DOHH2 (cell line): ENCODE measurements at regions not wholly inside any gene's neighbourhood (a gene's known extent, or its start where the extent isn't known, plus 50 kb on each side); places are given as distances from the start of the nearest gene placed in this dataset.

Source experiments
- CTCF ChIP-seq: fragments of 200-600 bp; sonication (generic); IDR thresholded peaks from one replicate; pipeline ENCODE4 v1.5.1; 2014; ENCODE audit warnings: antibody characterized with exemption, mild to moderate bottlenecking, low read depth, low read length; ENCODE audit not compliant: poor library complexity, severe bottlenecking
- EZH2phosphoT487 ChIP-seq: fragments of 200-600 bp; sonication (generic); IDR thresholded peaks from 2 replicates; pipeline ENCODE4 v1.6.1; 2017; ENCODE audit warnings: borderline replicate concordance, mild to moderate bottlenecking, antibody characterized with exemption, low read length, moderate library complexity, mixed read lengths

GRCh38 chr18:59760619-59761600 lies 63.7 kb upstream of the CCBE1 start:
- TF ChIP-seq CTCF (no peak), EZH2phosphoT487 (no peak)
